HG03457 (cell line): ENCODE measurements at regions not wholly inside any gene's neighbourhood (a gene's known extent, or its start where the extent isn't known, plus 50 kb on each side); places are given as distances from the start of the nearest gene placed in this dataset.
"Not testable (repeated sequence)": the region's sequence is repeated elsewhere in the genome, so short reads cannot be mapped to it uniquely, and the experiment has no call there.

Experiments
- ATAC-seq: cut with Tn5 transposase; IDR thresholded peaks from one replicate; pipeline ENCODE4 v1.9.1; 2021; ENCODE audit warnings: moderate number of reproducible peaks; ENCODE audit not compliant: unreplicated experiment

DNA sequence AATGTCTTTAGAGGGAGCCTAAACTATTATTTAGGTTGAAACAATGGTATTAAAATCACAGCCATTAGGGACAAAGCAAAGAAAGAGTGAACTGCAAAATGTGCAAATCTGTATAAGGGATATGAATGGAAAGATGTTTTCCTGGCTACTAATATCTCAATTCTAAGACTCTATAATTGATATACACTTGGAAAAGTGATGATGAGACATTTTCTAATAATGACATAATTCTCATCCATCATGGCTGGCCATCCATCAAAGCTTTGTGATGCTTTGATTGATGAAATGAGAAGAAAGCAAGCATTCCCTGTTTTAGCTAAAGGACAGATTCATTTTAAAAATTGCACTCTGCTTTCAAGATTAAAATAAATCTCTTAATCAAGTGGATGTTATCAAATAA lies 965.5 kb upstream of the IGFBP7 start:
- ATAC-seq = no peak

DNA sequence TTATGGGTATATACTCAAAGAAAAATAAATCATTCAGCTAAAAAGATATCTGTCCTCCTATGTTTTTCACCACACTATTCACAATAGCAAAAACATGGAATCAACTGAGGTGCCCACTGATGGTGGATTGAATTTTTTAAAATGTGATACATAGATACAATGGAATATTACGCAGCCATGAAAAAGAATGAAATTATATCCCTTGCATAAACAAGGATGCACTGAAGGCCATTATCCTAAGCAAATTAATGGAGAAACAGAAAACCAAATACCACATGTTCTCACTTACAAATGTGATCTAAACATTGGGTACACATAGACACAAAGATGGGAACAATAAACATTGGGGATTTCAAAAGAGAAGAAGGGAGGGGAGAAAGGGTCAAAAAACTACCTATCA lies 964.2 kb upstream of the IGFBP7 start:
- ATAC-seq = no peak

DNA sequence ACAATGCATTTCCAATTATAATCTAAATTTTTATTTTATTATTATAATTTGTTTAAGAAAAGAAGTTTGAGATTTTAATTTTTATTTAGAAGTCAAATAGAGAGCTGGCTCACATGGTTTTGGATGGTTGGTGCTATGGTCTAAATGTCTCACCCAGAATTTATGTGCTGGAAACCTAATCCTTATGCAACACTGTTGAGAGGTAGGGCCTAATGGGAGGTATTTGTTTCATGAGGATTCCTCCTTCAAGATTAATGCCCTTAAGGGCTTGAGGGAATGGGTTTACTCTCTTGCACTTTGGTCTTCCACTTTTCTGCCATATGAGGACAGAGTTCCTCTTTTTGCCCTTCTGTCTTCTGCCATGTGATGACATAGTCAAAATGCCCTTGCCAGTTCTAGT lies 960.5 kb upstream of the IGFBP7 start:
- ATAC-seq = no peak

DNA sequence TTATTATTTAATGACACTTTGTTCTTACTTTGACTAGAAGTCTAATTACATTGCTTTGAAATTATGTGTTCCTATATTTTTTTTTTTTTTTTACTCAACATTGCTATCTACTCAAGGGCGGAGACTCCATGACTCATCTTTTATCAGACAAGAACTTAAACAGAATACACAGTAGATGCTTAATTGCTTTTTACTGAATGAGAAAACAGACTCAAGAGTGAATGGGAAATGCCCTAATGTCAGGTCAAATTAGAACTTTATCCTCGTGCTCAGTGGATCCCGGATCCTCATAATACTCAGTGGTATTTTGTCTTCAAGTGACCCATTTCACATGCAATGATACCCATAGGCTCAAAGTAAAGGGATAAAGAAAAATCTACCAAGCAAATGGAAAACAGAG lies 954.5 kb upstream of the IGFBP7 start:
- ATAC-seq = no peak

DNA sequence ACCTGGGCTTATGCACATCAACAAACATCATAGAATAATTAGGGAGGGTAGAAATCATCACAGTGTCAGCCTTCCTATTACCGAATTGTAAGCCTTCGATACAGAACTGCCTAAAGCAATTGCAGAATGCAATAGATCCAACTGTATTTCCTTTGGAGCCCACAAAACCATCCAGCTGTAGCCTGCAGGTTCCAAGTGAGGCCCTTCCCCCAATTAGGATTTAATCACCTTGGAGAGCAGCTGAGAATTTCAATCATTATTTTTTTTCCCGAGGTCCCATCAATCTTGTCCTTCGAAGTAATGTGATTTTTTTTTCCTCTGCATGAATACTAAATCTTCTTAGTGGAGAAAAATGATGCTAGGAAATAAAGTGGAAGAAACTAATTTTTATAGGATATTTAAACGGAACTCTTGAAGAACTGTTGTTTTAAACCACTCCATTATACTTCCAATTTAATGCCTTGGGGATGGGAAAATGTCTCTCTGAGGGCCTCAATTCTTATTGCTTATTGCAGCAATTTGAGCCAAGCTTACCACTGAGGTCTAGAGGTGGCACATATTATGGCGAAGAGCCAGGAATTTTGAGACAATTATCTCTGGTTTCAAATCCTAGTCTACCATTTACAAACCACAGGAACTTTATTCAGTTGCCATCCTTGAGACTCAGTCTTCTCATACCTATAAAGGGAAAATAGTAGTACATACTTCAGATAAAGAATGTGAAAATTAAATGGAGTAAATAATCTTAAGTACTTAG lies 953.4 kb upstream of the IGFBP7 start:
- no peak for ATAC-seq

DNA sequence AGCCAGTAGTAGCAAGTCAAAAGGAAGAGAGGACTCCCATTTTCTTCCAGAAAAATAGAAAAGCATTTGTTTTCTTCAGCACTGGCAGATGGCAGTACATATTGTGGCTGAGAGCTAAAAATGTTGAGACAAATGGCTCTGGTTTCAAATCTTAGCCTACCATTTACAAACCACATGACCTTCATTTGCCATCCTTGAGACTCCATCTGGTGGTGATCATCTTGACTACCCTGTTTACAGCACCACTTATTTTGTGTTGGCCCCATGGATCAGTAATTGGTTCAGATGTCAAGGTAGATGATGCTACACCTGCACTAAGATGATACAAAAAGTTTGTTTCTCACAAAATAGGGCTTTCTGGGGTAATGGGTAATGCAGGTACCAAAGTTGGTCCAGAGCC lies 951.8 kb upstream of the IGFBP7 start:
- no peak for ATAC-seq

DNA sequence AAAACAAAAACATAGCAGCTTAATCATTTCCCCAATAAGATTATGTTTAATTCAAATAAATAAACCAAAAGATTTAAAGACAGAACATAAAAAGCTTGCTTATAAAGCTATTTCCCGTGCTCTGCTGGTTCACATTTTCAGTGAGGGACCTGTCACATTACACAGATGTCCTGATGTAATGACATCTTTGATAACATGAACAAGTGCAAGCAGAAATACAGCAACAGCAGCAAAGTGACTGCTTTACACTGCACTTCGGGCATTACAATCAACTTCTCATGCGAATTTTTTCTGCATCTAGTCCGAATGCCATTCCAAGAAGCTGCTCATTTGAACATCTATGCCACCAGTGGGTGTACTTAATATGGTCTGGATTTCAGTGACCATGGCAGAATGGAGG lies 940.3 kb upstream of the IGFBP7 start:
- ATAC-seq = no peak

DNA sequence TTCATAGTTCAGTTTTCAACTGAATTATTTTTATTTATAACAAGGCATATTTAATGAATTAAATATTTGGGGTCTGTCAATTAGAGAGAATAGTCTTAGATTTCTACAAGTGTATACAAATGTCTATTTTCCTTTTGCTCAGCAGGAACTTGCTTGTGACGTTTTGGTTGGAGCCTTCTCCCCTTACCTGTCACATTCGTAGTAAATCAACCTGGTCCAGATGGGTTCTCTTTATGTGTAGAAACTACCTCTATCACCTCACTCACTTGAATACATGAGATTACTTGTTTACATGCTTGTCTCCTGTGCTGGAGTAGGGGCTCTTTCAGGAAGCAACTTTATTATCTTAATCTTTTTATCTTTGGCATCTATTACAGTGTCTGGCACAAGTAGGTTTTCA lies 938.3 kb upstream of the IGFBP7 start:
- no peak for ATAC-seq

DNA sequence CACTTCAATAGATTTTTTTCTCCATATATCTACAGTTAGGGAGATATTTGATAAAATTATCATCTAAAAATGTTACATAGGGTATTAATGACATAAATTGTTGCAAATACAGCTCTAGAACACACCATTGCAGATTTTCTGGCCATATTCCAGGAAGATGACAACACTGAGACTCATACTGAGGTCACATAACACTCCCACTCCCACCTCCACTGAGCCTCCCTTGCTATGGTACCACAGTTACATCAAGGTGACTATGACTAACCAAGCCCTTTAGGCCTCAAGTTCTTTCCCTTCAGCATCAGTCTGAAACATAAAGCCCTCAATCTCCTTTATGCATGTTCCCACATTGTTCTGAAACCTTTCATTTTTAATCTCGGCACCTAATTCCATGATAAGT lies 932.0 kb upstream of the IGFBP7 start:
- ATAC-seq = no peak

DNA sequence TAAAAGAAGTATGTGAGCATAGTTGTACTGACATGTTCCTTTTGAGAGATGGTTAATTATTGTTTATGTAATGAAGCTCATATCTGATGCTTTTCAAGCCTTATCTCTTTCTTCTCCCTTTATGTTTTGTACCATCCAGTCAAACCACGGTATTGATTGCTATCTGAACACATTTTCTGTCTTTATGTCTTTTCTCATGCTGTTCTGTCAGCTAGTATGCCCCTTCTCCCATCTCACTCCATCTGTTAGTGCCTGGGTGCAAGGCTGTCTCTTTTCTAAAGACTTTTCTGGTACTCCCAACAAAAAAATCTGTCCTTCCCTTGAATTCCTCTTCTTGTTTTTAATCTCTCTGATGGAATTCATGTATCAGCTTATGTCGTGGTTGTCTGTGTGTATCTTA lies 883.8 kb upstream of the IGFBP7 start:
- no peak for ATAC-seq

DNA sequence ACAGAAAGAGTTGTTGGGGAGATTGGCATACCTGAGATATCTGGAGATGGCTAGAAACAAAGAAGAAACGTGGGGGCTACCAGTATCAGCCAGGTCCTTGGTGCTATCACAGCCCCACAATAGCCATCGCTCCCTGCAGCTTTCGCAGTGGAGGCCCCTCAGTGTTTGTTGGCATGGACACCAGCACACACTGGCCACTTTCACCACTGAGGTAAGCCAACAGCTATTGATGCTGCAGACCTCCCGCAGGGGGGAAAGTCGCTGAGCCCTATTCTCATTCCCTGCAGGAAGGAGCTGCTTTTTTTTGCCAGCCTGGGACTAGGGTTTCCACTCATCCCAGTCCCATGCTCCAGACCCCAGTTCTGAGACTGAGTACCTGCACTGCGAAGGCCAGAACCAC lies 879.2 kb upstream of the IGFBP7 start:
- no peak for ATAC-seq

DNA sequence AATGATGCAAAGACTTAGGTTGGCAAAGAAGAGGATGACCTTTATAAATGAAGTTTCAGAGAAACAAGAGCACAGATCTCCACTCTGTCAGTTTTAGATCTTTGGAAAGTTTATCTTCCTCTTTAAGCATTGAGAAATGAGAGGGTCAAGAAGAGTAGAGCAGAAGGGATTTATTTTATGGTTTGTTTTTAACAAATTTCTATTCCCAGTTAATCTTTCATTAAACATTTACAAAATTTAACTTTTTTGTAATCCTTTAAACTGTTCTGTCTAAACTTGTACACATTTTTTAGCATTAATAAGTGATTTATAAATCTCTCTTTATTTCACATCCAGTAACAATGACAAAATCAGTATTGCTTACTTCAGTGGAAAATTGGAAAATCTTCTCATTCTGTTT lies 875.0 kb upstream of the IGFBP7 start:
- ATAC-seq = no peak

DNA sequence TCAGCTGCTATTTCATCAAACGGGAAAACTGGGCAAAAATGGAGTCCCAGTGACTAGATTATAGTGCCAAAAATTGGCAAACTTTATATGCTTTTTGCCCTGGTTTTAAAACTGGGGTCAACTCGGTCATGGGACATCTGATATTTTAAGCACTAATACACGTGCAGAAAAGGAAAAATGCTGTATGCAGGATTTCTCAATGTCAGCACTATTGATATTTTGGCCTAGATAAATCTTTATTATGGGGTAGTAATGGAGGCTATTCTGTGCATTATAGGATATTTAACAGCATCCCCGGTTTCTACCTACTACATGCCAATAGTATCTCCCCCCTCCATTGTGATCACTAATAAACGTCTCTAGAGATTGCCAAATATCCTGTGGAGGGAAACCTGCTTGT lies 870.9 kb upstream of the IGFBP7 start:
- ATAC-seq = no peak

DNA sequence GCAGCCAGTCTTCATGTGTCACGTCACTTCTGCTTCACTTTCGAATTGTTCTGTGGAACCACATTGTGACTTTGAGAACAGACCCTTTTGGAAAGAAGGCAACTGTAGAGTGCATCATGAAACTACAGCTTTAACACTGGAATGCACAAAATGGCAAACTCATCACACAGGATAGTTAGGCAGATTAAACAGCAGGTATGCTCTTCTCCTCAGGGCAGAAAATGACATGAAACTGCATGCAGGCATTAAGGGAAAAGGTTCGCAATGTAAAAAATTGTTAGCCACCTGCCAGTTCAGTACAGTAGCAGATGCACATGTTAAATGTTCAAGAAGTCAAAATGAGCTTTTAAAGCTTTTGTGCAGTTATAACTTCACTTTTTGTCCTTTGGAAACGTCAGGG lies 864.6 kb upstream of the IGFBP7 start:
- no peak for ATAC-seq

DNA sequence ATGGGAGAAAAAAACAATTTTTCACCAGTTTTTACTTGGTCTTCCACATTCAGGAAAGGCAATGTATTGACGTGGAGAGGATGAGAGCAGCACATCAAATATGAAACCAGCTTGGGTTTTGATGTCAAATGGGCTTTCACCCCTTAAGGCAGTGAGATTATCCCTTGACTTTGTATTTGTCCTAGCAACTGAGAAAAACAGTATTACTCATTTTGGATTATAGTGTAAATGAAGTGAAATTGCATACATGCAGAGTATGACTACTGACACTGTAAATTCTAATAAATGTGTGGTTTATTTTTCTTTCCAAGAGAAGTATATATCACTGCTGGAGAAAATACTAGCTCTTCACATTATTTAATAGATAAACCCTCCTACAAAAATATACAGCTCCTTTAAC lies 863.6 kb upstream of the IGFBP7 start:
- no peak for ATAC-seq

DNA sequence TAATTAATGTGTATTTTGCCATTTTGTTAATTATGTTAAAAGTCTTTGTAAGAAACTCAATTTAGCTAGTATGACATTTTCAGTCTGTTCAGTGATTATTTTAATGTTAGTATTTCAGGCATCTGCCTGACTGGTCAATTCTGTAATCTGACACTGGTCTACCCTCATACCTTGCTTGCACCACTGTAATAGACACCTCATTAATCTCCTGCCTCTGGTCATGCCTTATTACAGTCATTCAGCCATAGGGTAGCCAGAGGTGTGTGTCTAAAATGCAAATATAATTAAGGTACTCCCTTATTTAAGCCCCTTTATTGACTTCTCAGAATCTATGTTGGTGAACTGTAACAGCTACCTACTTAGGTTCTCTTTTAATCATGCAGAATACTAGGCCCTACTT lies 861.1 kb upstream of the IGFBP7 start:
- ATAC-seq = no peak

DNA sequence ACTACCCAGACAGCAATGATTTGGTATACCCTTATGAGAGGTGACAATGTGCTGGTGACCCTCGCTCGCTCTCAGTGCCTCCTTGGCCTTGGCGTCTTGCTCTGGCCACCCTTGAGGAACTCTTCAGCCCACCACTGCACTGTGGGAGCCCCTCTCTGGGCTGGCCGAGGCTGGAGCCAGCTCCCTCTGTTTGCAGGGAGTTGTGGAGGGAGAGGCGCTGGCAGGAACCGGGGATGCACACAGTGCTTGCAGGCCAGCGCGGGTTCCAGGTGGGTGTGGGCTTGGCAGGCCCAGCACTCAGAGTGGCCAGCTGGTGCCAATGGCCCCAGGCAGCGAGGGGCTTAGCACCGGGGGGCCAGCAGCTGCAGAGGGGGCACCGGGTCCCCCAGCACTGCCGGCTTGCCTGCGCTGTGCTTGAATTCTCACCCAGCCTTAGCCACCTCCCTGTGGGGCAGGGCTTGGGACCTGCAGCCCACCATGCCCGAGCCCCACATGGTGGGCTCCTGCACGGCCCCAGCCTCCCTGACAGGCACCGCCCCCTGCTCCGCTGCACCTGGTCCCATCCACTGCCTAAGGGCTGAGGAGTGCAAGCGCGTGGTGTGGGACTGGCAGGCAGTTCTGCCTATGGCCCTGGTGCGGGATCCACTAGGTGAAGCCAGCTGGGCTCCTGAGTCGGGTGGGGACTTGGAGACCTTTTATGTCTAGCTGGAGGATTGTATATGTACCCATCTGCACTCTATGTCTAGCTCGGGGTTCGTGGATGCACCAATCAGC lies 857.0 kb upstream of the IGFBP7 start:
- ATAC-seq = no peak

DNA sequence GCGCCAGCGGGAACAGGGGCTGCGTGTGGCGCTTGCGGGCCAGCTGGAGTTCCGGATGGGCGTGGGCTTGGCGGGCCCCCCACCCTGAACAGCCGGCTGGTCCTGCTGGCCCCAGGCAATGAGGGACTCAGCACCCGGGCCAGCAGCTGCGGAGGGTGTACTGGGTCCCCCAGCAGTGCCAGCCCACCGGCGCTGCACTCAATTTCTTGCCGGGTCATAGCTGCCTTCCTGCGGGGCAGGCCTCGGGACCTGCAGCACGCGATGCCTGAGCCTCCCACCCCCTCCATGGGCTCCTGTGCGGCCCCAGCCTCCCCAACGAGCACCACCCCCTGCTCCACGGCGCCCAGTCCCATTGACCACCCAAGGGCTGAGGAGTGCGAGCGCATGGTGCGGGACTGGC lies 855.2 kb upstream of the IGFBP7 start:
- not testable (repeated sequence) for ATAC-seq

DNA sequence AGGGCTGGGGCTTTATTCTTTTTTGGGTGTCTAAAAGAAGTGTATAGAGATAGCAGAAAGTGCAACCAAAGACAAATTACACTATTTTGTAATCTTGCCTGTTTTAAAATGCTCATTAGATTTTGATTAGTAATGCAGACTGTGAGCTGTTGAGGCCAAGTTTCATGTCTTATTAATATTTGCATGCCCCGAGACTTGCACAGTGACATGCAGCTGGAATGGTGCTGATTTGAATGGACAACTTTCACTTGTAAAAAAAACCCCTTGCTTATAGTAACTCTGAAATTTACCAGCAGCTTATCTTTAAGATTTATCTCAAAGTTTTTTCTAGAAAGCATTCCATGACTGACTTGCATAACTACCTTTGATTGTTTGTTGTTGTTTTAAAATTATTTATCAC lies 835.1 kb upstream of the IGFBP7 start:
- ATAC-seq = no peak

DNA sequence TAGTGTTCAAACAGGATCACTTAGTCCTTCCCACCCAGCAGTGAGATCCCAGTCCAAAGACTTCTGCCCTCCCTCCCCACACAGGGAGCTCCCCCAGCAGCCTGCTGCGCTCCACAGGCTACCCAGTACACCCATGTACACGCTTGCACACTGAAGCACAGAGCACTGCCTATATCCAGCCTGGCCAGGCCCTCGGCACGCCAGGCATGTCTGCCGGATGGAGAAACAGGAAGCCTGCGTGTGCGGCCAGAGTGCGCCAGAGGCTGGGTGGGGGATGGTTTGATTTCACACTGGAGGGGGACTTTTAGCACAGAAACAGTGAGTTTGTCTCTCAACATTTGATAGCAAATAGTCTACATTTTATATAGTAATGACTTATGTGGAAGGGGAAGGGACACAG lies 833.5 kb upstream of the IGFBP7 start:
- ATAC-seq = no peak

DNA sequence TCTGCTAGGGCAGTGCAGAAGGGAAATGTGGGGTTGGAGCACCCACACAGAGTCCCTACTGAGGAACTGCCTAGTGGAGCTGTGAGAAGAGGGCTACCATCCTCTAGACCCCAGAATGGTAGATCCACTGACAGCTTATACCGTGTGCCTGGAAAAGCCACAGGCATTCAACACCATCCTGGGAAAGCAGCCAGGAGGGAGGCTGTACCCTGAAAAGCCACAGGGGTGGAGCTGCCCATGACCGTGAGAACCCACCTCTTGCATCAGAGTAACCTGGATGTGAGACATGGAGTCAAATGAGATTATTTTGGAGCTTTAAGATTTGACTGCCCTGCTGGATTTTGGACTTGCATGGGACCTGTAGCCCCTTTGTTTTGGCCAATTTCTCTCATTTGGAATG lies 827.1 kb upstream of the IGFBP7 start:
- ATAC-seq = not testable (repeated sequence)

DNA sequence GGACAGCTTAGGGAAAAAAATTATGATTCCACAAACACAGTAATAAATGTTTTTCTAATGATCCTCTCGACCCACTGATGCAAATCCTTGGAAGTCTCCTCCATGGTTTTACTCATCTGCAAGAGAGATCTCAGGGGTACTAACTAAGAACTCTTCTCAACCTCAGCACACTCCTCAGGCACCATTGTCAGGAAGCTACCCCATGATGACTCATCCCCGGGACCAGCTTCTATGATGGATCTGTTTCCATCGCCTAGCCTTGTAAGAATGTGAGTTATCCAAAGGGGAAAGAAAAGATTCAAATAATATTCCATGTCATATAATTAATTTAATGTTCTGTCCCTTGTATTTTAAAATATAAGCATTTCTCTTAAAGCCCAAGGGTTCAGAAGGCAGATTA lies 816.1 kb upstream of the IGFBP7 start:
- no peak for ATAC-seq

DNA sequence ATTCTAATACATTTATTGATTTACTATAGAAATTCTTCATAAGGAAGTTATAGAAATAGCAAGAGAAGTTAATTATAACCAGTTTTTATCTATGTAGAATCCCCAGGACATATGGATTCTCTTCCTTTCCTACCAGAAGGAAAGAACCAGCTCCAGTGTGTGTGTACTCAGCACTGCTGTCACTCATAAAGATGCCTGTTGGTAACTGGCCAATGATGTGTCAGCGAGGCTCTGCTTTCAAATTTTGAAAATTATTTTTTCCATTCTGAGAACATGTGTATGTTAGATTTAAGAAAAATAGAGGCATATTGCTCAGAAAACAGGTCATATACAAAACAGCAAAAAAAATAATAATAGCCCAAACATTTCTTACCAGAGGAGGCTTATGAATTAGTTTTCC lies 814.8 kb upstream of the IGFBP7 start:
- ATAC-seq = no peak
